ENCODE measurements at regions not wholly inside any gene's neighbourhood (a gene's known extent, or its start where the extent isn't known, plus 50 kb on each side); places are given as distances from the start of the nearest gene placed in this dataset.

GRCh38 chr15:92244703-92245102 is 149.0 kb upstream of the ST8SIA2 start:
- TF ChIP-seq CTCF (conservative IDR thresholded peaks at IDR 0.05; ENCODE audit: low read depth, low read length) (no peak), EZH2 (IDR thresholded peaks at IDR 0.05; ENCODE audit: borderline replicate concordance, low read depth, low read length, poor library complexity, severe bottlenecking) (no peak)

All from A673 (cell line).